SK-N-SH (cell line): ENCODE measurements at regions not wholly inside any gene's neighbourhood (a gene's known extent, or its start where the extent isn't known, plus 50 kb on each side); places are given as distances from the start of the nearest gene placed in this dataset.

Experiments
- CTCF ChIP-seq: fragments of 200-600 bp; sonication (generic); IDR thresholded peaks from 2 replicates; pipeline ENCODE4 v1.6.1; 2017; ENCODE audit warnings: antibody characterized with exemption, mild to moderate bottlenecking, moderate library complexity
- ELF1 ChIP-seq: IDR thresholded peaks from 2 replicates; pipeline ENCODE4 v1.4.0; 2012
- EP300 ChIP-seq, 2 experiments: IDR thresholded peaks; 2 replicates each; pipeline versions ENCODE4 v1.4.0 to v1.6.1; 2012; ENCODE audit warnings: borderline replicate concordance in 1 of 2, low read depth in 1 of 2, low read length in 1 of 2
- EZH2phosphoT487 ChIP-seq: fragments of 200-600 bp; sonication (generic); IDR thresholded peaks from 2 replicates; pipeline ENCODE4 v1.6.1; 2017; ENCODE audit warnings: low read depth, mixed run types, mild to moderate bottlenecking, antibody characterized with exemption, moderate library complexity, borderline replicate concordance
- GABPA ChIP-seq: IDR thresholded peaks from 2 replicates; pipeline ENCODE4 v1.4.0; 2012; ENCODE audit warnings: low read depth, mild to moderate bottlenecking
- POLR2AphosphoS5 ChIP-seq: IDR thresholded peaks from 2 replicates; pipeline ENCODE4 v1.6.1; 2012; ENCODE audit warnings: low read depth, low read length
- RAD21 ChIP-seq: IDR thresholded peaks from 2 replicates; pipeline ENCODE4 v1.6.1; 2012; ENCODE audit warnings: mild to moderate bottlenecking, low read length
- RCOR1 ChIP-seq: fragments of 150-350 bp; IDR thresholded peaks from 2 replicates; pipeline ENCODE4 v1.6.1; 2017; ENCODE audit warnings: antibody characterized with exemption, low read length
- RFX5 ChIP-seq: IDR thresholded peaks from 2 replicates; pipeline ENCODE4 v1.6.1; 2012; ENCODE audit warnings: mild to moderate bottlenecking, improper control_type of control experiment, low read length
- TEAD4 ChIP-seq: IDR thresholded peaks from 2 replicates; pipeline ENCODE4 v1.4.0; 2012; ENCODE audit warnings: mild to moderate bottlenecking, borderline replicate concordance; ENCODE audit not compliant: insufficient read depth
- YY1 ChIP-seq: IDR thresholded peaks from 2 replicates; pipeline ENCODE4 v1.4.0; 2012; ENCODE audit warnings: low read depth, mild to moderate bottlenecking
- TF ChIP-seq, protein P1 (sequence below): IDR thresholded peaks from 2 replicates; pipeline ENCODE4; 2012

- TF ChIP-seq RFX5 (no peak), EP300 (IDR thresholded peaks at IDR 0.05; ENCODE audit: borderline replicate concordance in 1 of 2, low read depth in 1 of 2, low read length in 1 of 2) (no peak), TEAD4 (no peak), RCOR1 (no peak), YY1 (no peak), CTCF (no peak), EZH2phosphoT487 (no peak), ELF1 (no peak), RAD21 (no peak), POLR2AphosphoS5 (no peak), GABPA (no peak)
- TF ChIP-seq, protein P1, sequence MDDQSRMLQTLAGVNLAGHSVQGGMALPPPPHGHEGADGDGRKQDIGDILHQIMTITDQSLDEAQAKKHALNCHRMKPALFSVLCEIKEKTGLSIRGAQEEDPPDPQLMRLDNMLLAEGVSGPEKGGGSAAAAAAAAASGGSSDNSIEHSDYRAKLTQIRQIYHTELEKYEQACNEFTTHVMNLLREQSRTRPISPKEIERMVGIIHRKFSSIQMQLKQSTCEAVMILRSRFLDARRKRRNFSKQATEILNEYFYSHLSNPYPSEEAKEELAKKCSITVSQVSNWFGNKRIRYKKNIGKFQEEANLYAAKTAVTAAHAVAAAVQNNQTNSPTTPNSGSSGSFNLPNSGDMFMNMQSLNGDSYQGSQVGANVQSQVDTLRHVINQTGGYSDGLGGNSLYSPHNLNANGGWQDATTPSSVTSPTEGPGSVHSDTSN: no peak
Observed at GRCh38 chr4:81799371-81799770, 327.7 kb upstream of the RASGEF1B start.
